Fibroblast of villous mesenchyme (primary cell): ENCODE measurements at regions not wholly inside any gene's neighbourhood (a gene's known extent, or its start where the extent isn't known, plus 50 kb on each side); places are given as distances from the start of the nearest gene placed in this dataset.
"Not testable (repeated sequence)": the region's sequence is repeated elsewhere in the genome, so short reads cannot be mapped to it uniquely, and the experiment has no call there.

ENCODE experiments used
- DNase-seq: peaks from one replicate; pipeline ENCODE4 v3.0.0-alpha.2; 2010; ENCODE audit warnings: low read depth
- H3K4me3 ChIP-seq: 2 replicates; pipeline ENCODE4 v1.5.1; 2011; ENCODE audit warnings: low read depth, mild to moderate bottlenecking, low read length
- TF ChIP-seq, protein P1 (sequence below): IDR thresholded peaks from 2 replicates; pipeline ENCODE4 v1.5.1; 2012; ENCODE audit warnings: low read depth, mild to moderate bottlenecking, low read length; ENCODE audit not compliant: insufficient read depth

GRCh38 chr16:18080658-18081363, 255.7 kb downstream of the NPIPA8 start:
- DNase-seq, H3K4me3 ChIP-seq: not testable (repeated sequence)

GRCh38 chr16:18077910-18078309, 258.6 kb downstream of the NPIPA8 start:
- not testable (repeated sequence) for DNase-seq

DNA sequence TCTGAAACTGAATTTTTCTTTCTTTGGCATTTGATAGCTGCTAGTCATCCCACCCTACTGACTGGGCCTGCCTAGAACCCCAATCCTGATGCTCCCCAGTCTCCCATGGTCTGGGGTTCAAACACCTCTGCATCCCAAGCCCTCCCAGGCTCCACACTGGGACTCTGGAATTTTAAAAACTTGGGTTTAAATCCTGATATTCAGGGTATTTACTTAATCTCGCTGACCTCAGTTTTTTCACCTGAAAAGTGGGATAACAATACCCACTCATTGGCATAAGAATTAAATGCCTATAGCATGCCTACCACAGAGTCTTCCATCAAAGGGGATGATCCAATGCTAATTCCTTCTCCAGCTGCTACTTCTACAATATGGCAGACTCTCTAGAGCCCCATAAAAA, 264.4 kb downstream of the NPIPA8 start:
- TF ChIP-seq, protein P1, sequence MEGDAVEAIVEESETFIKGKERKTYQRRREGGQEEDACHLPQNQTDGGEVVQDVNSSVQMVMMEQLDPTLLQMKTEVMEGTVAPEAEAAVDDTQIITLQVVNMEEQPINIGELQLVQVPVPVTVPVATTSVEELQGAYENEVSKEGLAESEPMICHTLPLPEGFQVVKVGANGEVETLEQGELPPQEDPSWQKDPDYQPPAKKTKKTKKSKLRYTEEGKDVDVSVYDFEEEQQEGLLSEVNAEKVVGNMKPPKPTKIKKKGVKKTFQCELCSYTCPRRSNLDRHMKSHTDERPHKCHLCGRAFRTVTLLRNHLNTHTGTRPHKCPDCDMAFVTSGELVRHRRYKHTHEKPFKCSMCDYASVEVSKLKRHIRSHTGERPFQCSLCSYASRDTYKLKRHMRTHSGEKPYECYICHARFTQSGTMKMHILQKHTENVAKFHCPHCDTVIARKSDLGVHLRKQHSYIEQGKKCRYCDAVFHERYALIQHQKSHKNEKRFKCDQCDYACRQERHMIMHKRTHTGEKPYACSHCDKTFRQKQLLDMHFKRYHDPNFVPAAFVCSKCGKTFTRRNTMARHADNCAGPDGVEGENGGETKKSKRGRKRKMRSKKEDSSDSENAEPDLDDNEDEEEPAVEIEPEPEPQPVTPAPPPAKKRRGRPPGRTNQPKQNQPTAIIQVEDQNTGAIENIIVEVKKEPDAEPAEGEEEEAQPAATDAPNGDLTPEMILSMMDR, result no peak
- no peak overlapping the region for H3K4me3 ChIP-seq
- no peak for DNase-seq

More at GRCh38 chr16:18077910-18078309, 258.6 kb downstream of the NPIPA8 start:
- not testable (repeated sequence) for H3K4me3 ChIP-seq

DNA sequence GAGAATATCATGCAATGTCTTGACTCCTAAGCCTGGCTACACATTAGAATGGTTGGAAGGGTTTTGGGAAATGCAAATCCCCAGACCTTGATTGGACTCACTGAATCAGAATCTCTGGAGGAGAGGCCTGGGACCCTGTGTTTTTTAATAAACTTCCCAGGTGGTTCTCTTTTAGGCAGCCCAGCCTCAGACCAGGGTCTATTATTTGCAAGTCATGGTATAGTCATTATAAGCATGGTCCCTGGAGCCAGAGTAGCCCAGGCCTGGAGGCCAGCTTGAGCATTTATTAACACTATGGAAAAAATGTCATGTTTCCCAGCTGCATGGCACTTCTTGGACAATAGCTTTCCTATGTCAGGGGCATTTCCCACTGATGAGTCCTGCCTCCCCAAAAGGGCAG, 266.9 kb downstream of the NPIPA8 start:
- H3K4me3 ChIP-seq, result no peak overlapping the region
- TF ChIP-seq, protein P1, result no peak
- DNase-seq, result no peak

DNA sequence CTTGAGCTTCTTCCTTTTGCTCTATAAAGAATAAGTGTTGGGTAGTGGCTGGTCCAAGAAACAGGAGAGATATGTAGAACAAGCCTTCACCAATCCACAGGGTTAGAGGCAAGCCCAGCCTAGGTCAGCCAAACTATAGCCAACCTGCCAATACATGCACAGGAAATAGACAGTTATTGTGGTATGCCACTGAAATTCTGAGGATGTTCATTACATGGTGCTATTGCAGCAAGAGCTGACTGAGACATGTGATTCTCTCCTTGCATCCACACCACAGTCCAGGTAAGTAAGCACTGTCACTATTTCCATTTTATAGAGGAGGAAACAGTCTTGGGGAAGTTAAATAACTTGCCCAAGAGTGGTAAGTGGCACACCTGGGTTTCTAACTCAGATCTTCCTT, 268.1 kb downstream of the NPIPA8 start:
- TF ChIP-seq, protein P1, result no peak
- no peak for DNase-seq
- H3K4me3 ChIP-seq, result no peak overlapping the region

GRCh38 chr16:18062713-18063112, 273.8 kb downstream of the NPIPA8 start:
- TF ChIP-seq, protein P1, result no peak
- no peak for DNase-seq
- H3K4me3 ChIP-seq, result no peak overlapping the region

GRCh38 chr16:18060351-18060750, 276.2 kb downstream of the NPIPA8 start:
- TF ChIP-seq, protein P1, result no peak
- DNase-seq, result no peak
- H3K4me3 ChIP-seq, result no peak overlapping the region

GRCh38 chr16:18059577-18059976, 277.0 kb downstream of the NPIPA8 start:
- no peak for DNase-seq
- H3K4me3 ChIP-seq, result no peak overlapping the region

More at GRCh38 chr16:18059577-18059976, 277.0 kb downstream of the NPIPA8 start:
- TF ChIP-seq, protein P1, result no peak
